RWPE2 (cell line): ENCODE measurements at regions not wholly inside any gene's neighbourhood (a gene's known extent, or its start where the extent isn't known, plus 50 kb on each side); places are given as distances from the start of the nearest gene placed in this dataset.

Experiments used
- ATAC-seq: fragments of 200-7000 bp; cut with Tn5 transposase; 3 replicates; pipeline ENCODE4 v1.9.1; 2021; ENCODE audit warnings: low read depth
- DNase-seq: peaks from one replicate; pipeline ENCODE4 v3.0.0-alpha.2; 2020; ENCODE audit warnings: low spot score
- H3K27ac ChIP-seq: fragments of 450-650 bp; 2 replicates; pipeline ENCODE4 v1.5.1; 2017; ENCODE audit warnings: mild to moderate bottlenecking; ENCODE audit not compliant: poor library complexity, severe bottlenecking
- H3K27me3 ChIP-seq: fragments of 250-450 bp; sonication (Bioruptor Pico); 2 replicates; pipeline ENCODE4 v1.5.1; 2021; ENCODE audit warnings: mild to moderate bottlenecking, moderate library complexity; ENCODE audit not compliant: insufficient read depth, poor library complexity, severe bottlenecking
- H3K36me3 ChIP-seq: fragments of 250-450 bp; sonication (Bioruptor Pico); 2 replicates; pipeline ENCODE4 v1.5.1; 2020; ENCODE audit warnings: low read depth, mild to moderate bottlenecking, moderate library complexity
- H3K4me1 ChIP-seq: fragments of 250-450 bp; sonication (Bioruptor Pico); 2 replicates; pipeline ENCODE4 v1.5.1; 2021; ENCODE audit warnings: mild to moderate bottlenecking, moderate library complexity; ENCODE audit not compliant: insufficient read depth, poor library complexity, severe bottlenecking
- H3K4me3 ChIP-seq: fragments of 250-450 bp; sonication (Bioruptor Pico); 2 replicates; pipeline ENCODE4 v1.5.1; 2021; ENCODE audit warnings: mild to moderate bottlenecking, moderate library complexity; ENCODE audit not compliant: severe bottlenecking
- H3K9me3 ChIP-seq: fragments of 250-450 bp; sonication (Bioruptor Pico); 2 replicates; pipeline ENCODE4 v1.5.1; 2021; ENCODE audit warnings: mild to moderate bottlenecking, moderate library complexity; ENCODE audit not compliant: severe bottlenecking
- TF ChIP-seq, protein P1 (sequence below): fragments of 450-650 bp; IDR thresholded peaks from one replicate; pipeline ENCODE4 v1.5.1; 2017; ENCODE audit warnings: mild to moderate bottlenecking, moderate library complexity; ENCODE audit not compliant: poor library complexity, severe bottlenecking

DNA sequence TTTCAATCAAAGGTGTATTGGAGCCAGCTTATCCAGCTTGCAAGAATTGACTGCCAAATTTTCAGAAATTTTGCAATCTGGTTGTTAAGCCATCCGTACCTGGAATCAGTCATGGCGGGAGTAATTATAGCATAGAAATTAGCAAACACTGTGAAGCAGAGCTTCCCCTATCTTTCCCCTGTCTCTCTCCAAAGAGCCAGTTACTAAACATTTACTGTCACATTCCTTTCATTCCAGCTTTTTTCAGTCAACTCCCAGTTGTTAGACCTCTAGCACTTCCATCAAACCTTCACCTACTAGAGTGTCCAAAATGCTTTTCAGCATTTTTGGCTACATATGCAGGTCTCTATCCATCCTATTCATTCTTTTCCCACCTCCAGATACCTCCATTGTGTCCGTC lies 137.4 kb downstream of the MC4R start:
- Histone ChIP-seq H3K27ac (no peak overlapping the region), H3K27me3 (no peaks in the 10 kb centered on the region), H3K9me3 (no peaks in the 10 kb centered on the region), H3K4me1 (peaks cover 13% of the 10 kb centered on the region), H3K36me3 (no peaks in the 10 kb centered on the region), H3K4me3 (no peak overlapping the region)
- DNase-seq: no peak
- TF ChIP-seq, protein P1, sequence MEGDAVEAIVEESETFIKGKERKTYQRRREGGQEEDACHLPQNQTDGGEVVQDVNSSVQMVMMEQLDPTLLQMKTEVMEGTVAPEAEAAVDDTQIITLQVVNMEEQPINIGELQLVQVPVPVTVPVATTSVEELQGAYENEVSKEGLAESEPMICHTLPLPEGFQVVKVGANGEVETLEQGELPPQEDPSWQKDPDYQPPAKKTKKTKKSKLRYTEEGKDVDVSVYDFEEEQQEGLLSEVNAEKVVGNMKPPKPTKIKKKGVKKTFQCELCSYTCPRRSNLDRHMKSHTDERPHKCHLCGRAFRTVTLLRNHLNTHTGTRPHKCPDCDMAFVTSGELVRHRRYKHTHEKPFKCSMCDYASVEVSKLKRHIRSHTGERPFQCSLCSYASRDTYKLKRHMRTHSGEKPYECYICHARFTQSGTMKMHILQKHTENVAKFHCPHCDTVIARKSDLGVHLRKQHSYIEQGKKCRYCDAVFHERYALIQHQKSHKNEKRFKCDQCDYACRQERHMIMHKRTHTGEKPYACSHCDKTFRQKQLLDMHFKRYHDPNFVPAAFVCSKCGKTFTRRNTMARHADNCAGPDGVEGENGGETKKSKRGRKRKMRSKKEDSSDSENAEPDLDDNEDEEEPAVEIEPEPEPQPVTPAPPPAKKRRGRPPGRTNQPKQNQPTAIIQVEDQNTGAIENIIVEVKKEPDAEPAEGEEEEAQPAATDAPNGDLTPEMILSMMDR: no peak
- ATAC-seq: no peak

DNA sequence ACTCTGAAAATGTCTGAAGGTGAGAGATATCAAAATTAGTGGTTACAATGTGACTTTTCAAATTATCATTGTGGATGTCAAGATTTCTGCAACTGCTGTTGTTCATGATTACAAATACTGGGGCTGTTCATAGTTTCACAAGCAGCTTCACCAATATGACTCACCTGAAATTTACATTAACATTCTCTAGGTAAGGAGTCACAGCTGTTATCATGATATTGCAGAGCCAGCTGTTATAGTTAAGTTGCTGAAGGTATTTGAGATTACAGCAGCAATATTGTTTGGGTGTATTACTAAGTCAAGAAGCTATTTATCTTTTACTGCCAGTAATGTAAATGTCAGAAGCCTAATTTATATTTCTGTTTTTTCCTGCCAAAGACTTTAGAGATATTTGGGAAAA lies 140.0 kb downstream of the MC4R start:
- peaks cover 13% of the 10 kb centered on the region for H3K4me1 ChIP-seq
- TF ChIP-seq, protein P1: no peak
- H3K27ac ChIP-seq: peak overlapping the region; percentile 62
- ATAC-seq (peak; percentile 100), DNase-seq (no peak)
- no peaks in the 10 kb centered on the region for H3K36me3 ChIP-seq
- H3K4me3 ChIP-seq: no peak overlapping the region
- H3K9me3 ChIP-seq: no peaks in the 10 kb centered on the region
- no peaks in the 10 kb centered on the region for H3K27me3 ChIP-seq

DNA sequence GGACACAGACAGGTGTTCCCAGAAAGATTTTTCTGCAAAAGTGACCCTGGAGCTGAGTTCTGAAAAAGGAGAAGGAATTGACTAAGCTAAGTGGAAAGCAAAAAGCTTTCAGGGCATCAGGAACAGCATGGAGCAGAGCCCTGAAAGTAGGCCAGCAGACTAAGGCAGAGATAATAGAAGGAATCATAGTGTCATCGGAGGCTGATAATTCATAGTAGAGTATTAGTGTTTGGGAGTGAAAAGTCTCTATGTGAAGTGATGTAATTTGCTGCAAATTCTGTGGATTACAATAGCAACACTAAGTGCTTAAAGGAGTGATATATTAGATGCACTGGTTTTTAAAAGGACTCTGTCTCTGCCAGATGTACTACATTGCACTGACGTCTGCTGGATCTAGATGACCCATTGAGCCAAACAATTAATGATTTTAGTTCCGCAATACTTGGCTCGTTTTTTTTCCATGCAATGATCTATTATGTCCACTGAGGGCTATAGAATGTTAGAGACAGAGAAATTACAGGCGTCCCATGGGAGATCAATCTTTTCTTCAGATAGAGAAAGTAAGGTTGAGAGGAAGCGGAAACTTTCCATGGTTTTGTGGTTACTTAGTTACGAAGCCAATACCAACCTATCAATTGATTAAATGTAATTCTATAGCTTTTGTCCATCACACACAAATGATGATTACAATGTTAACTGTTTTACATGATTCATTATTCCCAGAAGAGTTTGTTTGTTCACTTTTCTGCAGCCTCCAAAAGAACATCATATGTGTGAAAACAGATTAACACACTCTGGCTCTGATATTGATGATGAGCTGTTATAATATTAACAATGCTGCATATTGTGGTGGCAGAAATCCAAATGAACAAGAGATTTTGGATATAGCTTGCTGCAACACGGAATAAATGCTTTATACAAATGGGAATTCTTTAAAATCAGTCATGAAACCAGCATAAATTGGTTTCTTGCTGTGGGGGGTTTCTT lies 143.7 kb downstream of the MC4R start:
- H3K4me1 ChIP-seq: peaks cover 13% of the 10 kb centered on the region
- H3K27ac ChIP-seq: no peak overlapping the region
- TF ChIP-seq, protein P1: no peak
- H3K27me3 ChIP-seq: no peaks in the 10 kb centered on the region
- ATAC-seq (no peak), DNase-seq (no peak)
- no peak overlapping the region for H3K4me3 ChIP-seq
- H3K9me3 ChIP-seq: no peaks in the 10 kb centered on the region
- H3K36me3 ChIP-seq: no peaks in the 10 kb centered on the region

DNA sequence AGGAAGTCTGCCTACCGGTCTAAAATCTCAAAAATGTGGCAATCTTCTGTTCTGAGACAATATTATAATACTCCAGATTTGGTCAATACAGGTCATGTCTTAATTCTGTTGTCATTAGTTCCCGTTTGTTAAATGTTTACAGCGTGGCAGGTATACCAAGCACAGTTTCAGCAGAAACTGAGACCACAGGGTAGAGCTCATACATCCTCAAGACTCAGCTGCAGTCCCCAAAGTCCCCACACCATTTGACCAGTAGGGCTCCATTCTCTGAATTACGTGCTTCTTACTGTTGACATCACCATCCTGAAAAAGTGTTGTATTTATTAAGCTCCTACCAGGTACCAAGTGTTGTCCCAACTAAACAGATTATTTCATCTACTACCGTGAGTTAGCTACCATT lies 157.1 kb downstream of the MC4R start:
- DNase-seq: no peak

More for the DNA sequence above, 157.1 kb downstream of the MC4R start:
- Histone ChIP-seq H3K4me1 (no peaks in the 10 kb centered on the region), H3K9me3 (no peaks in the 10 kb centered on the region), H3K27me3 (no peaks in the 10 kb centered on the region), H3K27ac (no peak overlapping the region), H3K4me3 (no peak overlapping the region), H3K36me3 (no peaks in the 10 kb centered on the region)
- ATAC-seq: no peak
- TF ChIP-seq, protein P1: no peak
